ENCODE measurements at regions not wholly inside any gene's neighbourhood (a gene's known extent, or its start where the extent isn't known, plus 50 kb on each side); places are given as distances from the start of the nearest gene placed in this dataset.
A peak's percentile ranks its signal among the peaks of the same experiment; 100 is the strongest.

DNA sequence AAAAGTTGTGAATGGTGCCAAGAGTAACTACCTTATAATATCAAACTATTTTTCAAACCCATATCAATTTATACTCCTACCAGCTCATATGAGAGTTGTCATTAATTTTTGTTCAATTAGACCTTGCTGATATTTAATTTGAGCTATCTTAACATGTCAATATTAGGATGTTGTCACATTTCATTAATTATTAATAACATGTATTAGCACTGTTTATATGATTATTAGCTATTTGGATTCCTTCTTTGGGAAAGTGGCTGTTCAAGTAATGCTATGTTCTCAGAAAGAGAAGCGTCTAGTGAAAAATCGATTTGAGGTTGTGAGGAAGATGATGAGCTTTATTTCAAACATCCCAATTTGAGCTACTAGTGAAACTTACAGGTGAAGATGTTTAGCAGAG lies 620.2 kb downstream of the KCNJ3 start:
- WGBS (ENCODE audit: insufficient coverage), result no CpG with 5 or more reads among the region's 2 CpGs
- H3K4me3 ChIP-seq (ENCODE audit: low read depth, low read length), result no peak overlapping the region
- no peaks in the 10 kb centered on the region for H3K9me3 ChIP-seq (ENCODE audit: control insufficient read depth, insufficient read depth, low read length)
- H3K36me3 ChIP-seq (ENCODE audit: control insufficient read depth, insufficient read depth, low read length), result no peaks in the 10 kb centered on the region
- no peak overlapping the region for H3K27ac ChIP-seq (ENCODE audit: low read depth, low read length)
- DNase-seq (ENCODE audit: low read depth in 4 of 6, low spot score in 6 of 6), result no peak
- H3K27me3 ChIP-seq (ENCODE audit: control insufficient read depth, insufficient read depth, low read length), result no peaks in the 10 kb centered on the region
- H3K4me1 ChIP-seq (ENCODE audit: control insufficient read depth, insufficient read depth, low read length), result no peaks in the 10 kb centered on the region

DNA sequence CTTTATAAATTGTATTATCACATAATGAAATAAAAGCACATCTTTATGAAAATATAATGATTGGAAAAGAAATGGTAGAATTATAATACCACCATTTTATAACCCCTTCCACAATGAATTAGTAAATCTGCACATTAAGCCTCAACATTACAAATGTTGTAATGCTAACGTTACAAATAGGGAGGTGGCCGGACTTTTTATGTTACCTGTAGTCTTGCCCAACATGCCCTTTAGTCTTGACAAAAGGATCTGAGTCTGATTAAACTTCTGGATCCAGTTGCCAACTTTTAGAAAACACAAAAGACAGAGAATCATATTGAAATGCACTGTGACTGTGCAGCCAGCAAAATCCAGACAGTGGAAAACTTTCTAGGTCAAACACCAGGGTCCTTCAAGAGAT lies 617.3 kb downstream of the KCNJ3 start:
- H3K4me3 ChIP-seq (ENCODE audit: low read depth, low read length), result no peak overlapping the region
- no peaks in the 10 kb centered on the region for H3K36me3 ChIP-seq (ENCODE audit: control insufficient read depth, insufficient read depth, low read length)
- H3K27ac ChIP-seq (ENCODE audit: low read depth, low read length), result no peak overlapping the region
- DNase-seq (ENCODE audit: low read depth in 4 of 6, low spot score in 6 of 6), result no peak
- no peaks in the 10 kb centered on the region for H3K9me3 ChIP-seq (ENCODE audit: control insufficient read depth, insufficient read depth, low read length)
- WGBS (ENCODE audit: insufficient coverage), result 80% methylated on average over 1 of the region's 2 CpGs
- no peaks in the 10 kb centered on the region for H3K27me3 ChIP-seq (ENCODE audit: control insufficient read depth, insufficient read depth, low read length)
- H3K4me1 ChIP-seq (ENCODE audit: control insufficient read depth, insufficient read depth, low read length), result no peaks in the 10 kb centered on the region

DNA sequence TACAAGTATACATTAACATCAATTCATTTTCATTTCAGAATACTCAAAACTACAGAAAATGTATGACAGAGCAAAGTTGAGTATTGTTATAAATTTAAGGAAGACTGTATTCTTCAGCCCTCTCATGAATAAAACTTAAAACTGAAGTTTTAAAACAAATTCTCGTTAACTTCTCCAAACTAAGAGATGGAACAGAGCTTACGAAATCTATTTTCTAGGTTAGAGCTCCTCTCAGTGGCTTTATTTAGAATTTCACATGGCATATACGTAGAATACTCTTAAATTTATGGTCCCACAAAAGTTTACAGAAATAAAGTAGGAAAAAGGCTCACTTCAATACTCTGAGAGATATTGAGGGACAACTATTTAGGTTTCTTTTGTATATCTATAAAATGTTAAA lies 612.1 kb downstream of the KCNJ3 start:
- H3K4me3 ChIP-seq (ENCODE audit: low read depth, low read length), result no peak overlapping the region
- no peaks in the 10 kb centered on the region for H3K4me1 ChIP-seq (ENCODE audit: control insufficient read depth, insufficient read depth, low read length)
- H3K27me3 ChIP-seq (ENCODE audit: control insufficient read depth, insufficient read depth, low read length), result no peaks in the 10 kb centered on the region
- DNase-seq (ENCODE audit: low read depth in 4 of 6, low spot score in 6 of 6), result peak in 5 of 6 donors; percentile 18 to 86 (median 44)
- H3K36me3 ChIP-seq (ENCODE audit: control insufficient read depth, insufficient read depth, low read length), result no peaks in the 10 kb centered on the region
- H3K27ac ChIP-seq (ENCODE audit: low read depth, low read length), result no peak overlapping the region
- H3K9me3 ChIP-seq (ENCODE audit: control insufficient read depth, insufficient read depth, low read length), result no peaks in the 10 kb centered on the region
- no CpG with 5 or more reads among the region's 3 CpGs for WGBS (ENCODE audit: insufficient coverage)

DNA sequence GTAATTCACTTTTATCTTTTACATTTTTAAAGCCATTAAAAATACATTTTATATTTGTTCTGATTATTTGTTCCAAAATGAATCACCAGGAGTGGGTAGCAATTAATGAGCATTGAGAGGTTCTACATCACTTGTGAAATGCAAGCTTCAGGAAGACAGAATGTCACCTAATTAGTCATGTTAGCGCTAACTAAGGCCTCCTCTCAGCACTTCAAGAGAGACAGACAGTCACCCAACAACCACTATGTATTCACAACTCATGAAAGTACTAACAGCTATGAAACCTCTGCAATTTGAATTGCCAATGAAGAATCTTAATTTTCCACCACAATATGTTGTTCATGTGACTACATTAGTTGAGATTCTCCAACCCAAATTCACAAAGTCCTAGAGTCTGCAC lies 611.0 kb downstream of the KCNJ3 start:
- WGBS (ENCODE audit: insufficient coverage), result 83% methylated on average over 1 of the region's 1 CpG
- Histone ChIP-seq H3K9me3 (ENCODE audit: control insufficient read depth, insufficient read depth, low read length) (no peaks in the 10 kb centered on the region), H3K4me3 (ENCODE audit: low read depth, low read length) (no peak overlapping the region), H3K4me1 (ENCODE audit: control insufficient read depth, insufficient read depth, low read length) (no peaks in the 10 kb centered on the region), H3K27ac (ENCODE audit: low read depth, low read length) (no peak overlapping the region), H3K36me3 (ENCODE audit: control insufficient read depth, insufficient read depth, low read length) (no peaks in the 10 kb centered on the region), H3K27me3 (ENCODE audit: control insufficient read depth, insufficient read depth, low read length) (no peaks in the 10 kb centered on the region)
- no peak for DNase-seq (ENCODE audit: low read depth in 4 of 6, low spot score in 6 of 6)

DNA sequence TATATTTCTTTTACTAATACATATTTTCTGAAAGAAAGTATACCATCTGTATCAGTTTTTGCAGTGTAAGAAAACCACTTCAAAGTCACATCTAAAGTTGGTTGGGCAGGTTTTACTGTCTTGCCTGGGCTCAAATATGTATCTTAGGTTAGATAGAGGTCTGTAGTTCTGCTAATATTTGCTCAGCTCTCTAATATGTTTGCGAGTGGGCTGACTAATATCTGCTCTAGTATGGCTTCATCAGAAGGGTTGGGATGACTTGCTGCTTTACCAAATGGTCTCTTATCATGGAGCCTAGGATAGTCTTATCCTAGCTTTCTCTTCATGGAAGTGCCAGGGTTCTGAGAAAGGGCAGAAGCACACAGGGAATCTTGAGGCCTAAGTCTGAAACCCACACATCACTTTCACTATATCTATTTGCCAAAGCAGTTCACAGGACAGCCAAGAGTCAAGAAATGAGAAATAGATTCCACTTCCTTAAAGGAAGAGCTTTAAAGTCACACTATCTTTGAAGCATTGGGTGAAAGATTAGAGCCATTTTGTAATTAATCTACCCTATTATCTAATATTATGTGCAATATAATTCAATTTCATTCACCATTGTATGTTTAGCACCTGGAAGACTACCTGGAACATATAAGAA lies 610.0 kb downstream of the KCNJ3 start:
- no peak overlapping the region for H3K4me3 ChIP-seq (ENCODE audit: low read depth, low read length)
- no CpG with 5 or more reads among the region's 1 CpG for WGBS (ENCODE audit: insufficient coverage)
- no peaks in the 10 kb centered on the region for H3K4me1 ChIP-seq (ENCODE audit: control insufficient read depth, insufficient read depth, low read length)
- no peaks in the 10 kb centered on the region for H3K27me3 ChIP-seq (ENCODE audit: control insufficient read depth, insufficient read depth, low read length)
- no peaks in the 10 kb centered on the region for H3K9me3 ChIP-seq (ENCODE audit: control insufficient read depth, insufficient read depth, low read length)
- DNase-seq (ENCODE audit: low read depth in 4 of 6, low spot score in 6 of 6), result no peak
- H3K27ac ChIP-seq (ENCODE audit: low read depth, low read length), result no peak overlapping the region
- no peaks in the 10 kb centered on the region for H3K36me3 ChIP-seq (ENCODE audit: control insufficient read depth, insufficient read depth, low read length)

DNA sequence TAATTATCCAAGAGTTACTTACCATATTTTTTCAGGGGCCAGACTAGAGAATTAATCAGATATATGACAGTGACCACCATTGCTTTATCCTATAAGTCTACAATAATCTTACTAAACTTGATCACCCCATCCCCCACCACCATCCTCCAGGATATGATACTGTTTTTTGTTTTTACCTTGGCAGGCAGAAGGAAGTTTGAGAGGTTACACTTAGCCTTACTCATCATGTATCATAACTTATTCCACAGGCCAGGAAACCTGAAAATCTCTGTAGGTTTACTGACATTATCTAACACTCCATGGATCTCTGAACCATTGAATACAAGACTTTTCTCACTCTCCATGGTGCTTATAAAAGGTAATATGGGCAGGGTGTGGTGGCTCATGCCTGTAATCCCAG lies 602.7 kb downstream of the KCNJ3 start:
- H3K27me3 ChIP-seq (ENCODE audit: control insufficient read depth, insufficient read depth, low read length), result no peaks in the 10 kb centered on the region

DNA sequence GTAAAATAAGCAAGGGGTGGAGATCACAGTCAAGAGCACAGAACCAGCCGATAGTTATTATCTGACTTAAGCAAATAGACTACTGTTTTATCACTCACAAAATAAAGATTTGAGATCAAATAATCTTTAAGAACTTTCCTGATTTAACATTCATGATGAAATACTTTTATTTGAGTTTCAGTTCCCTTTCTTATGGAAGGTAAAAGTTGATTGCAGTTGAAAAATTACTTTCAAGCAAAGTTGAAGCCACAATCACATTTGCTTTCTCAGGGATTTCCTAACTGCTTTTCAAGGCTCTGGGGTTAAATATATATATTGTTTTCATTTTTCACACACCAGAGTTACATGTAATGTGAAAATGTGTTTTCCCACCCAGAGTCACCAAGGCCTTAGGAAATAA lies 599.5 kb downstream of the KCNJ3 start:
- no peak overlapping the region for H3K4me3 ChIP-seq (ENCODE audit: low read depth, low read length)
- no CpG with 5 or more reads among the region's 1 CpG for WGBS (ENCODE audit: insufficient coverage)
- no peaks in the 10 kb centered on the region for H3K36me3 ChIP-seq (ENCODE audit: control insufficient read depth, insufficient read depth, low read length)
- DNase-seq (ENCODE audit: low read depth in 4 of 6, low spot score in 6 of 6), result no peak
- H3K27ac ChIP-seq (ENCODE audit: low read depth, low read length), result no peak overlapping the region
- no peaks in the 10 kb centered on the region for H3K9me3 ChIP-seq (ENCODE audit: control insufficient read depth, insufficient read depth, low read length)
- H3K4me1 ChIP-seq (ENCODE audit: control insufficient read depth, insufficient read depth, low read length), result no peaks in the 10 kb centered on the region
- no peaks in the 10 kb centered on the region for H3K27me3 ChIP-seq (ENCODE audit: control insufficient read depth, insufficient read depth, low read length)

More for the DNA sequence above, 602.7 kb downstream of the KCNJ3 start:
- Histone ChIP-seq H3K36me3 (ENCODE audit: control insufficient read depth, insufficient read depth, low read length) (no peaks in the 10 kb centered on the region), H3K9me3 (ENCODE audit: control insufficient read depth, insufficient read depth, low read length) (no peaks in the 10 kb centered on the region), H3K27ac (ENCODE audit: low read depth, low read length) (no peak overlapping the region), H3K4me3 (ENCODE audit: low read depth, low read length) (no peak overlapping the region), H3K4me1 (ENCODE audit: control insufficient read depth, insufficient read depth, low read length) (no peaks in the 10 kb centered on the region)
- no peak for DNase-seq (ENCODE audit: low read depth in 4 of 6, low spot score in 6 of 6)

DNA sequence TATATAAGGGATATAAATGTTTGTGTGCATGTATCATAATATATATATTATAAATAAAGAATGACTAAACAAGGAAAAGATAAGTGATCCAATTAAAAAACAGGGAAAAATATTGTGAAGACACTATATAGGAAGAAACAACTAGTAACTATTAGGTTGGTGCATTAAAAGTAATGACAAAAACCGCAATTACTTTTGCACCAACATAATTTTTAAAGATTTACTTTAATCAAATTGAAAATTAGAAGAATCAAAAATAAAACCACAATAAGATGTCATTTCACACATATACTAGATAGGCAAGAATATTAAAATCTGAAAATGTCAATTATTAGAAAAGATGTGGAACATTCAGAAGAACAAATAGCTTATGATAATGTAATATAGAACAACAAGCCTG lies 595.9 kb downstream of the KCNJ3 start:
- Histone ChIP-seq H3K9me3 (ENCODE audit: control insufficient read depth, insufficient read depth, low read length) (peaks cover 2% of the 10 kb centered on the region), H3K27ac (ENCODE audit: low read depth, low read length) (no peak overlapping the region), H3K4me1 (ENCODE audit: control insufficient read depth, insufficient read depth, low read length) (no peaks in the 10 kb centered on the region), H3K4me3 (ENCODE audit: low read depth, low read length) (no peak overlapping the region), H3K27me3 (ENCODE audit: control insufficient read depth, insufficient read depth, low read length) (no peaks in the 10 kb centered on the region), H3K36me3 (ENCODE audit: control insufficient read depth, insufficient read depth, low read length) (no peaks in the 10 kb centered on the region)
- DNase-seq (ENCODE audit: low read depth in 4 of 6, low spot score in 6 of 6), result no peak
- no CpG with 5 or more reads among the region's 1 CpG for WGBS (ENCODE audit: insufficient coverage)

DNA sequence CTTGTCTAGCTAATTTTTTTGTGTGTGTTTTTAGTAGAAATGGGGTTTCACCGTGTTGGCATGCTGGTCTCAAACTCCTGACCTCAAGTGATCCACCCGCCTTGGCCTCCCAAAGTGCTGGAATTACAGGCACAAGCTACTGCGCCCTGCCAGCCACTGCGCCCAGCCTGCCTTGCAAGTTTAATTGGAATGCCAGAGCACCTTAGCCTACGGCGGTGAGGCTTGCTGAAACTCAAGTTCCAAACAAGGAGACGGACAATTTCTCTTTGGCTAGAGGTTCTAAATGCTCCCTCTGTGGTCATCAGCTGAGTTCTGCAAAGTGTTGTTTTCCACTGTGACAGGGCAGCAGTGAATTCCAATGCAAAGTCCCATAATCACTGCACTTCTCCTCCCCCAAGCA lies 583.4 kb downstream of the KCNJ3 start:
- Histone ChIP-seq H3K4me1 (ENCODE audit: control insufficient read depth, insufficient read depth, low read length) (no peaks in the 10 kb centered on the region), H3K4me3 (ENCODE audit: low read depth, low read length) (no peak overlapping the region), H3K9me3 (ENCODE audit: control insufficient read depth, insufficient read depth, low read length) (no peaks in the 10 kb centered on the region), H3K27ac (ENCODE audit: low read depth, low read length) (no peak overlapping the region), H3K36me3 (ENCODE audit: control insufficient read depth, insufficient read depth, low read length) (no peaks in the 10 kb centered on the region), H3K27me3 (ENCODE audit: control insufficient read depth, insufficient read depth, low read length) (no peaks in the 10 kb centered on the region)
- 95% methylated on average over 7 of the region's 7 CpGs for WGBS (ENCODE audit: insufficient coverage)
- no peak for DNase-seq (ENCODE audit: low read depth in 4 of 6, low spot score in 6 of 6)

DNA sequence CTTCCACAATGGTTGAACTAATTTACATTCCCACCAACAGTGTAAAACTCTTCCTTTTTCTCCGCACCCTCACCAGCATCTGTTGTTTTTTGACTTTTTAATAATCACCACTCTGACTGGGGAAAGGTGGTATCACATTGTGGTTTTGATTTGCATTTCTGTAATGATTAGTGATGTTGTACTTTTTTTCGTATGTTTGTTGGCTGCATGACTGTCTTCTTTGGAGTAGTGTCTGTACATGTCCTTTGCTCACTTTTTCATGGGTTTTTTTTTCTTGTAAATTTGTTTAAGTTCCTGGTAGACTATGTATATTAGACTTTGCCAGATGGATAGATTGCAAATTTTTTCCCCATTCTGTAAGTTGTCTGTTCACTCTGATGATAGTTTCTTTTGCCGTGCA lies 574.8 kb downstream of the KCNJ3 start:
- 100% methylated on average over 1 of the region's 3 CpGs for WGBS (ENCODE audit: insufficient coverage)
- H3K4me1 ChIP-seq (ENCODE audit: control insufficient read depth, insufficient read depth, low read length), result no peaks in the 10 kb centered on the region
- H3K27me3 ChIP-seq (ENCODE audit: control insufficient read depth, insufficient read depth, low read length), result no peaks in the 10 kb centered on the region
- no peaks in the 10 kb centered on the region for H3K36me3 ChIP-seq (ENCODE audit: control insufficient read depth, insufficient read depth, low read length)
- no peak overlapping the region for H3K27ac ChIP-seq (ENCODE audit: low read depth, low read length)
- no peak for DNase-seq (ENCODE audit: low read depth in 4 of 6, low spot score in 6 of 6)
- no peak overlapping the region for H3K4me3 ChIP-seq (ENCODE audit: low read depth, low read length)
- no peaks in the 10 kb centered on the region for H3K9me3 ChIP-seq (ENCODE audit: control insufficient read depth, insufficient read depth, low read length)
